Activated T-cell treated with anti-CD3 and anti-CD28 coated beads, Interleukin-2, amount 50 U/mL, for 4 hours (primary cell): ENCODE measurements at regions not wholly inside any gene's neighbourhood (a gene's known extent, or its start where the extent isn't known, plus 50 kb on each side); places are given as distances from the start of the nearest gene placed in this dataset.
"Not testable (repeated sequence)": the region's sequence is repeated elsewhere in the genome, so short reads cannot be mapped to it uniquely, and the experiment has no call there.

Experiments
- ATAC-seq, 2 donors: fragments of 200-7000 bp; cut with Tn5 transposase; one replicate each; pipeline ENCODE4 v1.10.0; 2021
- DNase-seq: peaks from one replicate; pipeline ENCODE4 v3.0.0-alpha.2; 2020
- H3K27me3 Mint-ChIP-seq: one replicate; pipeline ENCODE4 v1.8.0; 2021; ENCODE audit warnings: low read depth, mixed read lengths
- H3K36me3 Mint-ChIP-seq: one replicate; pipeline ENCODE4 v1.8.0; 2022; ENCODE audit warnings: mixed read lengths; ENCODE audit not compliant: insufficient read depth
- H3K4me1 Mint-ChIP-seq: one replicate; pipeline ENCODE4 v1.8.0; 2021; ENCODE audit warnings: low read depth, mixed read lengths
- H3K4me3 Mint-ChIP-seq: one replicate; pipeline ENCODE4 v1.8.0; 2021; ENCODE audit warnings: mild to moderate bottlenecking, moderate library complexity, mixed read lengths
- H3K9me3 Mint-ChIP-seq: one replicate; pipeline ENCODE4 v1.8.0; 2021; ENCODE audit warnings: mixed read lengths

GRCh38 chr6:27653143-27653825 is 180.4 kb upstream of the ZNF184 start:
- H3K4me3 Mint-ChIP-seq, H3K4me1 Mint-ChIP-seq, DNase-seq, ATAC-seq, H3K9me3 Mint-ChIP-seq, H3K36me3 Mint-ChIP-seq: not testable (repeated sequence)
- H3K27me3 Mint-ChIP-seq: peaks cover 63% of the 10 kb centered on the region

- no peak overlapping the region for H3K4me3 Mint-ChIP-seq
- no peaks in the 10 kb centered on the region for H3K4me1 Mint-ChIP-seq
- DNase-seq (no peak), ATAC-seq (no peak)
- H3K36me3 Mint-ChIP-seq: no peaks in the 10 kb centered on the region
- H3K27me3 Mint-ChIP-seq: peaks cover 75% of the 10 kb centered on the region
- H3K9me3 Mint-ChIP-seq: no peaks in the 10 kb centered on the region
Measured at GRCh38 chr6:27651371-27651732, 178.4 kb upstream of the ZNF184 start.

GRCh38 chr6:27650620-27651370 is 177.9 kb upstream of the ZNF184 start:
- Mint-ChIP-seq H3K27me3 (peaks cover 74% of the 10 kb centered on the region), H3K9me3 (no peaks in the 10 kb centered on the region), H3K4me1 (no peaks in the 10 kb centered on the region), H3K36me3 (no peaks in the 10 kb centered on the region), H3K4me3 (no peak overlapping the region)
- ATAC-seq (peak in 1 of 2 donors; percentile 52), DNase-seq (no peak)

- Mint-ChIP-seq H3K4me1 (no peaks in the 10 kb centered on the region), H3K9me3 (peaks cover 3% of the 10 kb centered on the region), H3K27me3 (peaks cover 67% of the 10 kb centered on the region), H3K4me3 (no peak overlapping the region), H3K36me3 (no peaks in the 10 kb centered on the region)
- DNase-seq (no peak), ATAC-seq (no peak)
Measured at GRCh38 chr6:27644528-27644927, 171.6 kb upstream of the ZNF184 start.

GRCh38 chr6:27642744-27643456 is 170.0 kb upstream of the ZNF184 start:
- Mint-ChIP-seq H3K4me3 (no peak overlapping the region), H3K36me3 (no peaks in the 10 kb centered on the region), H3K27me3 (peaks cover 61% of the 10 kb centered on the region), H3K4me1 (no peaks in the 10 kb centered on the region), H3K9me3 (peaks cover 3% of the 10 kb centered on the region)
- no peak for ATAC-seq
- no peak for DNase-seq

- H3K9me3 Mint-ChIP-seq, H3K4me3 Mint-ChIP-seq, ATAC-seq, H3K36me3 Mint-ChIP-seq, DNase-seq, H3K4me1 Mint-ChIP-seq: not testable (repeated sequence)
- H3K27me3 Mint-ChIP-seq: peaks cover 67% of the 10 kb centered on the region
Measured at GRCh38 chr6:27635886-27636285, 163.0 kb upstream of the ZNF184 start.

- DNase-seq: not testable (repeated sequence)
Measured at GRCh38 chr6:27633221-27633688, 160.3 kb upstream of the ZNF184 start.

GRCh38 chr6:27631609-27631916 is 158.7 kb upstream of the ZNF184 start:
- ATAC-seq (no peak), DNase-seq (no peak)
- Mint-ChIP-seq H3K4me1 (peaks cover 10% of the 10 kb centered on the region), H3K4me3 (no peak overlapping the region), H3K9me3 (no peaks in the 10 kb centered on the region), H3K36me3 (no peaks in the 10 kb centered on the region), H3K27me3 (peaks cover 91% of the 10 kb centered on the region)

More at GRCh38 chr6:27633221-27633688, 160.3 kb upstream of the ZNF184 start:
- H3K27me3 Mint-ChIP-seq: peaks cover 81% of the 10 kb centered on the region
- H3K9me3 Mint-ChIP-seq, H3K4me3 Mint-ChIP-seq, H3K36me3 Mint-ChIP-seq, ATAC-seq, H3K4me1 Mint-ChIP-seq: not testable (repeated sequence)

- Mint-ChIP-seq H3K4me3 (peak overlapping the region; percentile 75), H3K9me3 (no peaks in the 10 kb centered on the region), H3K4me1 (peaks cover 10% of the 10 kb centered on the region), H3K27me3 (peaks cover 89% of the 10 kb centered on the region), H3K36me3 (no peaks in the 10 kb centered on the region)
- DNase-seq (no peak), ATAC-seq (peak; percentile 80 to 83)
Measured at GRCh38 chr6:27630727-27631608, 158.1 kb upstream of the ZNF184 start.

GRCh38 chr6:27624694-27625262 is 151.9 kb upstream of the ZNF184 start:
- Mint-ChIP-seq H3K4me1 (no peaks in the 10 kb centered on the region), H3K9me3 (no peaks in the 10 kb centered on the region), H3K36me3 (no peaks in the 10 kb centered on the region), H3K27me3 (peaks cover 69% of the 10 kb centered on the region), H3K4me3 (no peak overlapping the region)
- DNase-seq: no peak
- ATAC-seq: no peak

- Mint-ChIP-seq H3K9me3 (no peaks in the 10 kb centered on the region), H3K4me1 (peaks cover under 1% of the 10 kb centered on the region), H3K27me3 (peaks cover 68% of the 10 kb centered on the region), H3K36me3 (no peaks in the 10 kb centered on the region), H3K4me3 (no peak overlapping the region)
- ATAC-seq: no peak
- no peak for DNase-seq
Measured at GRCh38 chr6:27623103-27623502, 150.2 kb upstream of the ZNF184 start.

GRCh38 chr6:27619436-27619835 is 146.5 kb upstream of the ZNF184 start:
- Mint-ChIP-seq H3K9me3 (no peaks in the 10 kb centered on the region), H3K4me3 (no peak overlapping the region), H3K4me1 (peaks cover 9% of the 10 kb centered on the region), H3K27me3 (peaks cover 68% of the 10 kb centered on the region), H3K36me3 (no peaks in the 10 kb centered on the region)
- DNase-seq (no peak), ATAC-seq (no peak)

- peak overlapping the region; percentile 19 for H3K4me3 Mint-ChIP-seq
- H3K9me3 Mint-ChIP-seq: no peaks in the 10 kb centered on the region
- no peaks in the 10 kb centered on the region for H3K36me3 Mint-ChIP-seq
- ATAC-seq: no peak
- H3K4me1 Mint-ChIP-seq: peaks cover 9% of the 10 kb centered on the region
- H3K27me3 Mint-ChIP-seq: peaks cover 66% of the 10 kb centered on the region
- no peak for DNase-seq
Measured at GRCh38 chr6:27617700-27618689, 145.1 kb upstream of the ZNF184 start.
